Stimulated activated naive B cell treated with anti-CD40 and anti-IgM and Interleukin-4, amounts not matched to agents 10 μg/mL and 1 μg/mL and 100 μg/mL, for 72 hours (primary cell): ENCODE measurements at regions not wholly inside any gene's neighbourhood (a gene's known extent, or its start where the extent isn't known, plus 50 kb on each side); places are given as distances from the start of the nearest gene placed in this dataset.

Experiments used
- ATAC-seq, 2 donors: fragments of 150-1000 bp; cut with Tn5 transposase; replicated peaks; 2 replicates each; pipeline ENCODE4 v1.10.0; 2021; ENCODE audit warnings: moderate library complexity in 1 of 2
- DNase-seq: peaks from one replicate; pipeline ENCODE4 v3.0.0; 2021
- H3K27ac Mint-ChIP-seq: one replicate; pipeline ENCODE4 v1.8.0; 2022; ENCODE audit warnings: mild to moderate bottlenecking, mixed read lengths
- H3K27me3 Mint-ChIP-seq, 2 donors: one replicate each; pipeline ENCODE4 v1.8.0; 2022; ENCODE audit warnings: mixed read lengths in 2 of 2
- H3K36me3 Mint-ChIP-seq, 2 donors: one replicate each; pipeline ENCODE4 v1.8.0; 2022; ENCODE audit warnings: mixed read lengths in 2 of 2, mild to moderate bottlenecking in 1 of 2
- H3K4me1 Mint-ChIP-seq, 2 donors: one replicate each; pipeline ENCODE4 v1.8.0; 2022; ENCODE audit warnings: mixed read lengths in 2 of 2, mild to moderate bottlenecking in 1 of 2
- H3K4me3 Mint-ChIP-seq, 2 donors: one replicate each; pipeline ENCODE4 v1.8.0; 2022; ENCODE audit warnings: mild to moderate bottlenecking in 2 of 2, mixed read lengths in 2 of 2, moderate library complexity in 1 of 2
- H3K9me3 Mint-ChIP-seq, 2 donors: one replicate each; pipeline ENCODE4 v1.8.0; 2022; ENCODE audit warnings: mixed read lengths in 2 of 2, mild to moderate bottlenecking in 1 of 2

GRCh38 chr6:84522135-84522549 is 242.3 kb downstream of the TBX18 start:
- Mint-ChIP-seq H3K4me1 (no peaks in the 10 kb centered on the region), H3K27ac (no peak overlapping the region), H3K4me3 (no peak overlapping the region), H3K36me3 (no peaks in the 10 kb centered on the region), H3K9me3 (no peaks in the 10 kb centered on the region), H3K27me3 (no peaks in the 10 kb centered on the region)
- ATAC-seq (no peak), DNase-seq (no peak)

DNA sequence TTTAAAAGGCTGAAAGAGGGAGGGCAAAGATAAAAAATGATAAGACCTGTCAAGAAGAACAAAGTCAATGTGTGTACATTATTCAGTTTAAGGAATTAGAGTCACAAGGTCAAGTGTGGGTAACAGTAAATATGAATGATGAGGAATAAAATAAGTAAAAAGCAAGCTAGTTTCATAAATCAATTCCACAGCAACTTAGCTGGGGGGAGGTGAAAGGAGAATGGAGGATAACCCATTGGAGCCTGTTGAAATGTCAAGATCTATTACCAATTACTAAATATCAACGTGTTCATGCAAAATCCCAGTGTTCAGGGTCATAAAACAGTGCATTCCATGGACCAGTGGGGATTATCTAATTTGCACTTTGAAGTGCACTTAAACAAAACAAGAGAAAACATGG is 242.9 kb downstream of the TBX18 start:
- Mint-ChIP-seq H3K4me3 (no peak overlapping the region), H3K27ac (no peak overlapping the region)

DNA sequence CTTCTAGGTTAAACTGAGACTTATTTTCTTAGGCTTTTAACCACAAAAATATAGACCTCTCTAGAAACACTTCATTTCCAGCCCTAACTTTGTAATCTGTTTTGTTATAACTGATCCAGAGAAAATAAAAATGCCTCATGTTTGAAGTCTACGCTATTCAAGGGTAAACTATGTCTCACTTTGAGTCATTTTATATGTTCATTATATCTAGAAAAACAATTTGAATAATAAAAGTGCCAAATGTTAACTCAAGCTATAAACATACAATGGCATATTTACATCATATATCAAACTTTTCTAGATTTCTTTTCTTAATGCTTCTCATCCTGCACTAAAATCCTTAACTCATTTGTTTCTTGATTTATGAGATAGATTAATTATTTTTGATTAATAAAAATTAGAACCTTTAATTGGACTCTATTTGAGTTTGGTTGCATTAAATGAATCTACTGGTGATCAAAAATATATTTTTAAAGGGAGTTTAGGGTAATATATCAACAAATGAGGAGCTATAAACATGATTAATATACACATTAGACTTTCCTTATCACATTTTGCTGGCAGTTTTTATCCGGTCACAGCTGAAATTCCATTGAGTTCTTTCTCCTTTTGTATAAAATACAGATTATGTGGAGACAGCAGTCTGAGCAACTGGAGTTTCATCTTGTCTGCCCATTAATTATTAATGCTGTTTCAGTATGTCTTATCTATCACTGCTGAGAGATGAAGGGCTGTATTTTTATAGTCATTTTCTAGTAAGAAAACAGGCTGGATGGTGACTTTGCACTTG is 246.5 kb downstream of the TBX18 start:
- H3K4me1 Mint-ChIP-seq: no peaks in the 10 kb centered on the region
- no peaks in the 10 kb centered on the region for H3K36me3 Mint-ChIP-seq
- no peak for DNase-seq
- no peak overlapping the region for H3K27ac Mint-ChIP-seq
- no peaks in the 10 kb centered on the region for H3K27me3 Mint-ChIP-seq
- ATAC-seq: no peak
- no peaks in the 10 kb centered on the region for H3K9me3 Mint-ChIP-seq
- H3K4me3 Mint-ChIP-seq: no peak overlapping the region

More for the DNA sequence above, 242.9 kb downstream of the TBX18 start:
- H3K36me3 Mint-ChIP-seq: no peaks in the 10 kb centered on the region
- no peaks in the 10 kb centered on the region for H3K4me1 Mint-ChIP-seq
- no peak for DNase-seq
- ATAC-seq: no peak
- no peaks in the 10 kb centered on the region for H3K27me3 Mint-ChIP-seq
- no peaks in the 10 kb centered on the region for H3K9me3 Mint-ChIP-seq

DNA sequence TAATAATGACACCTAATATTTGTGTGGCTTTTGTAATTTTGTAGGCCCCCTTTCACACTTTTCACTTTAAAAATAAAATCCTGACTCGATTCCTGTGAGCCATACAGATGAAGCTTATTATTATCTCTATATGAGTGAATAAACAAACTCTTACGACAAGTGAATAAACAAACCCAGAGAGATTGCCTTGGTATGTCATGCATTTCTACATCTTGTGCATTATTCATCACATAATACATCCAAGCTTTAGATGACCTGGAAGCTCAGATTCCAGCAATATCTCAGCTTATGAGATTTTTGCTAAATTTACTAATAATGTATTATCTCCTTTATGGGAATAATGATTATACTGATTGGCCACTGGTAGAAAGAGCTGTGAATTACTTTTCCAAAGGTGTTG is 248.2 kb downstream of the TBX18 start:
- ATAC-seq: no peak
- H3K27me3 Mint-ChIP-seq: no peaks in the 10 kb centered on the region

DNA sequence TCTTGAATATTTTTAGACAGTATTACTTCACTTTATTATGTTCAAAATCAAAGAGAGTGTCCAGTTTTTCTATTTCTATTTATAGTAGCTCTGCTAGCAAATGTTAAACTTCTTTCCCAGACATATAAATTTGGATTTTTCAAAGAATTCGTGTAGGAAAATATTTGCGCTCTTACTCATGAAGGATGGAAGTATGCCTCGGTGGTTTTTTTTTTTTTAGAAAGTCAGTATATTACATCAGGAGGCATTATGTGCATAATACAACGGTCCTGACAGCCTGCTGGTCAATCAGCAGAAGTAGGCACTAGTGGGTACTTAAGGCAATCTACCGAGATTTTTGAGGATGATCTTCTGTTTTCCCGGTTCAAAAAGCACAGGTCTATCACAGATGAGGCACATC is 249.3 kb downstream of the TBX18 start:
- H3K27me3 Mint-ChIP-seq: no peaks in the 10 kb centered on the region

More for the DNA sequence above, 248.2 kb downstream of the TBX18 start:
- H3K36me3 Mint-ChIP-seq: no peaks in the 10 kb centered on the region
- DNase-seq: no peak
- H3K9me3 Mint-ChIP-seq: no peaks in the 10 kb centered on the region
- H3K27ac Mint-ChIP-seq: no peak overlapping the region
- H3K4me1 Mint-ChIP-seq: no peaks in the 10 kb centered on the region
- H3K4me3 Mint-ChIP-seq: no peak overlapping the region

GRCh38 chr6:84514089-84514971 is 250.1 kb downstream of the TBX18 start:
- Mint-ChIP-seq H3K36me3 (no peaks in the 10 kb centered on the region), H3K27ac (no peak overlapping the region), H3K4me1 (no peaks in the 10 kb centered on the region), H3K4me3 (no peak overlapping the region), H3K9me3 (no peaks in the 10 kb centered on the region), H3K27me3 (no peaks in the 10 kb centered on the region)
- ATAC-seq (no peak), DNase-seq (no peak)

More for the DNA sequence above, 249.3 kb downstream of the TBX18 start:
- ATAC-seq: no peak
- Mint-ChIP-seq H3K27ac (no peak overlapping the region), H3K4me3 (no peak overlapping the region), H3K4me1 (no peaks in the 10 kb centered on the region), H3K36me3 (no peaks in the 10 kb centered on the region), H3K9me3 (no peaks in the 10 kb centered on the region)
- DNase-seq: no peak

GRCh38 chr6:84512391-84512790 is 252.0 kb downstream of the TBX18 start:
- ATAC-seq (no peak), DNase-seq (no peak)
- H3K36me3 Mint-ChIP-seq: no peaks in the 10 kb centered on the region
- H3K27ac Mint-ChIP-seq: no peak overlapping the region
- no peaks in the 10 kb centered on the region for H3K27me3 Mint-ChIP-seq
- no peaks in the 10 kb centered on the region for H3K4me1 Mint-ChIP-seq
- H3K4me3 Mint-ChIP-seq: no peak overlapping the region
- H3K9me3 Mint-ChIP-seq: peaks cover 1 to 2% of the 10 kb centered on the region in 2 donors

DNA sequence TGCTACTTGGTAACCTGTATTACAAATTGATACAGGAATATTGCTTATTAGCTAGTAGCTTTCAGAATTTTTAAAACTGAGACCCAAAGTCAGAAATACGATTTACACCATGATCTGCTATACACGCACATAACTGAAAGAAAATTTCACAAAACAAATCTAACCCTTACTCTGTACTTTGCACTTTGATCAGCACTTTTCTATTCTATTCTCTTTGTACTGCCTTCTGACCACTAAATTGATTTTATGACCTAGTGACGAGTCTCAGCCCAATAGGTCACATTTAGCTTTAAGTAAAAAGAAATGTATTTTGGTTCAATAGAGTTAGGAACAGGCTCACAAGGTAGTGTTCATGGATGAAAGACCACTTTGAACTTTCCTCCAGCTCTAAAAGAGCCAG is 252.5 kb downstream of the TBX18 start:
- ATAC-seq: no peak
- Mint-ChIP-seq H3K9me3 (peaks cover 2 to 4% of the 10 kb centered on the region in 2 donors), H3K27ac (no peak overlapping the region), H3K36me3 (no peaks in the 10 kb centered on the region), H3K4me1 (no peaks in the 10 kb centered on the region), H3K27me3 (no peaks in the 10 kb centered on the region), H3K4me3 (no peak overlapping the region)
- DNase-seq: no peak

- H3K9me3 Mint-ChIP-seq: peaks cover 6 to 8% of the 10 kb centered on the region in 2 donors
- no peaks in the 10 kb centered on the region for H3K4me1 Mint-ChIP-seq
- no peaks in the 10 kb centered on the region for H3K27me3 Mint-ChIP-seq
- no peak for DNase-seq
- H3K36me3 Mint-ChIP-seq: peaks cover 0 to 2% of the 10 kb centered on the region in 2 donors
- no peak overlapping the region for H3K27ac Mint-ChIP-seq
- ATAC-seq: no peak
- no peak overlapping the region for H3K4me3 Mint-ChIP-seq
Observed at GRCh38 chr6:84508981-84509380, 255.4 kb downstream of the TBX18 start.

- peaks cover 6 to 8% of the 10 kb centered on the region in 2 donors for H3K9me3 Mint-ChIP-seq
- peaks cover 0 to 2% of the 10 kb centered on the region in 2 donors for H3K36me3 Mint-ChIP-seq
- no peak overlapping the region for H3K4me3 Mint-ChIP-seq
- ATAC-seq: no peak
- H3K27ac Mint-ChIP-seq: no peak overlapping the region
- H3K27me3 Mint-ChIP-seq: no peaks in the 10 kb centered on the region
- H3K4me1 Mint-ChIP-seq: no peaks in the 10 kb centered on the region
- no peak for DNase-seq
Observed at GRCh38 chr6:84508334-84508733, 256.1 kb downstream of the TBX18 start.

GRCh38 chr6:84504025-84504424 is 260.4 kb downstream of the TBX18 start:
- no peaks in the 10 kb centered on the region for H3K27me3 Mint-ChIP-seq
- H3K36me3 Mint-ChIP-seq: peaks cover 0 to 2% of the 10 kb centered on the region in 2 donors

GRCh38 chr6:84501315-84501714 is 263.1 kb downstream of the TBX18 start:
- Mint-ChIP-seq H3K27me3 (no peaks in the 10 kb centered on the region), H3K4me3 (no peak overlapping the region), H3K27ac (no peak overlapping the region), H3K9me3 (peaks cover under 1 to 4% of the 10 kb centered on the region in 2 donors), H3K36me3 (peaks cover 0 to under 1% of the 10 kb centered on the region in 2 donors), H3K4me1 (no peaks in the 10 kb centered on the region)
- no peak for DNase-seq
- ATAC-seq: no peak

More at GRCh38 chr6:84504025-84504424, 260.4 kb downstream of the TBX18 start:
- ATAC-seq: no peak
- no peaks in the 10 kb centered on the region for H3K4me1 Mint-ChIP-seq
- peaks cover 8 to 9% of the 10 kb centered on the region in 2 donors for H3K9me3 Mint-ChIP-seq
- no peak overlapping the region for H3K27ac Mint-ChIP-seq
- no peak overlapping the region for H3K4me3 Mint-ChIP-seq
- no peak for DNase-seq

DNA sequence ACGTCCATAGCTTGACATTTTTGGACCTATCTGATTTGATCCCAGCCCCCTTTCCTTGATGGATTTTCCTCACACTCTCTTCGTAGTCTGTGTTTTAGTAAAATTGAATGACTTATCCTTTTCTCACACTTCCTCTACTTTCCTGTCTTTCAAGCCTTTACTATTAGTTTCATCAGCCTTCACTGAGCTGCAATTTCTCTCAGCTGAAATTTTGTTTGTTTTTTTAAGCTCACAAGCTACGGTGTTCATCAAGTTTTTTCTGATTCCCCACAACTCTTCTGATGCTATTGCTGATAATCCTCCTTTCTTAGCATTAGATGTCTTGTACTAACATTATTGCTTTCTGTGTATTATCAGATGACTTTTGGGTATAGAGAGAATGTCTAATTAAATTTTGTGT is 263.7 kb downstream of the TBX18 start:
- no peak for DNase-seq
- H3K36me3 Mint-ChIP-seq: no peaks in the 10 kb centered on the region
- H3K9me3 Mint-ChIP-seq: peaks cover 0 to 3% of the 10 kb centered on the region in 2 donors
- no peak overlapping the region for H3K4me3 Mint-ChIP-seq
- ATAC-seq: no peak
- no peaks in the 10 kb centered on the region for H3K27me3 Mint-ChIP-seq
- no peaks in the 10 kb centered on the region for H3K4me1 Mint-ChIP-seq
- no peak overlapping the region for H3K27ac Mint-ChIP-seq

DNA sequence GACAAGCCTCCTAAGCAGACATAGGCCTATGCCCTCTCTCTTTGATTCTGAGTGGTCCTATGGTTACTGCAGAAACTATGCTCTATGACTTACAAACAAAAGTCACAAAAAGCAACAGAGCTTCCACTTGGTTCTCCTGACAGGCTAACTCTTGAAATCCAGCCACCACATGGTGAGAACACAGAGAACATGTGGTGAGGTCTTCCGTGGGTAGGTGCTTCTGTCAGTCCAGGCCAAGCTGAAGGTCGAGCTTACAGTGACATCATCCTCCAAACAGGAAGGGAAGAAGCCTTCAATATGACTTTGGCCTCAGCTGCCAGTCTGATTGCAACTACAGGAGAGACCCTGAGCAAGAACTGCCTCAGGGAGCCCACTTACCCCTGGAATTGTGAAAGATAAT is 265.5 kb downstream of the TBX18 start:
- no peaks in the 10 kb centered on the region for H3K36me3 Mint-ChIP-seq
- ATAC-seq: no peak
- H3K27me3 Mint-ChIP-seq: no peaks in the 10 kb centered on the region
- peaks cover 0 to 3% of the 10 kb centered on the region in 2 donors for H3K9me3 Mint-ChIP-seq
- H3K27ac Mint-ChIP-seq: no peak overlapping the region
- H3K4me1 Mint-ChIP-seq: no peaks in the 10 kb centered on the region
- no peak overlapping the region for H3K4me3 Mint-ChIP-seq
- DNase-seq: no peak
